Spleen (tissue), 11 donors: ENCODE measurements at regions not wholly inside any gene's neighbourhood (a gene's known extent, or its start where the extent isn't known, plus 50 kb on each side); places are given as distances from the start of the nearest gene placed in this dataset.
A peak's percentile ranks its signal among the peaks of the same experiment; 100 is the strongest.
"Not testable (repeated sequence)": the region's sequence is repeated elsewhere in the genome, so short reads cannot be mapped to it uniquely, and the experiment has no call there.

Experiments
- DNase-seq: peaks from one replicate; pipeline ENCODE4 v3.0.0-alpha.2; 2020
- H3K27ac ChIP-seq, 8 donors: fragments of 200-600 bp; sonication (generic) in 7 of 8; 1 replicate in 4 of 8; 2 replicates in 4 of 8; pipeline versions ENCODE4 v1.5.0 to v1.8.0; 2016 to 2021; ENCODE audit warnings: inconsistent platforms in 4 of 8, mild to moderate bottlenecking in 4 of 8, moderate library complexity in 1 of 8
- H3K27me3 ChIP-seq, 7 donors: fragments of 200-600 bp; sonication (generic) in 6 of 7; replicated peaks in 1 of 7; 1 replicate in 4 of 7; 2 replicates in 3 of 7; pipeline versions ENCODE4 v1.5.0 to v1.8.0; 2016 to 2021; ENCODE audit warnings: inconsistent platforms in 3 of 7, mild to moderate bottlenecking in 1 of 7
- H3K36me3 ChIP-seq, 6 donors: fragments of 200-600 bp; sonication (generic) in 5 of 6; 1 replicate in 4 of 6; 2 replicates in 2 of 6; pipeline versions ENCODE4 v1.5.0 to v1.8.0; 2016 to 2021; ENCODE audit warnings: inconsistent platforms in 2 of 6
- H3K4me1 ChIP-seq, 6 donors: fragments of 200-600 bp; sonication (generic) in 5 of 6; 1 replicate in 3 of 6; 2 replicates in 3 of 6; pipeline versions ENCODE4 v1.5.0 to v1.8.0; 2016 to 2021; ENCODE audit warnings: inconsistent platforms in 3 of 6
- H3K4me3 ChIP-seq, 8 donors: fragments of 200-600 bp; sonication (generic) in 7 of 8; 1 replicate in 4 of 8; 2 replicates in 4 of 8; pipeline versions ENCODE4 v1.5.0 to v1.8.0; 2016 to 2021; ENCODE audit warnings: inconsistent platforms in 4 of 8, mild to moderate bottlenecking in 4 of 8, moderate library complexity in 2 of 8
- H3K9me3 ChIP-seq, 8 donors: fragments of 200-600 bp; sonication (generic) in 7 of 8; 1 replicate in 4 of 8; 2 replicates in 4 of 8; pipeline versions ENCODE4 v1.5.0 to v1.8.0; 2016 to 2021; ENCODE audit warnings: inconsistent platforms in 4 of 8
- CTCF ChIP-seq, 11 experiments: fragments of 200-600 bp in 7 of 11; fragments of 450-650 bp in 4 of 11; sonication (generic) in 4 of 11; IDR thresholded peaks in 8 of 11; conservative IDR thresholded peaks in 3 of 11; 1 replicate in 7 of 11; 2 replicates in 4 of 11; pipeline versions ENCODE4 v1.4.0 to v1.8.0; 2016 to 2021; ENCODE audit warnings: antibody characterized with exemption in 11 of 11, inconsistent platforms in 4 of 11, mild to moderate bottlenecking in 1 of 11
- POLR2A ChIP-seq, 3 donors: fragments of 450-650 bp; IDR thresholded peaks; one replicate each; pipeline ENCODE4 v1.5.1; 2017; ENCODE audit warnings: antibody characterized with exemption in 3 of 3, mild to moderate bottlenecking in 1 of 3
- POLR2AphosphoS5 ChIP-seq, 3 donors: sonication (generic); formaldehyde crosslinking; IDR thresholded peaks; one replicate each; pipeline ENCODE4 v1.5.1; 2017; ENCODE audit warnings: antibody characterized with exemption in 3 of 3
- WGBS, 5 donors: extraction: QIAGEN DNeasy Blood & Tissue Kit in 3 of 5; methylation state at CpG; one replicate each; pipeline versions ENCODE4 v1.1.5 to v1.1.7; 2013 to 2018; 5-methylcytosine and 5-hydroxymethylcytosine counted together
- intact Hi-C: fragments of 100-400 bp; cut with DNase I; formaldehyde crosslinking; loops from one replicate; pipeline ENCODE4 v1.15.0; 2023; ENCODE audit warnings: low total_unique reads
- donor health status: healthy with polysubstance abuse.
- donor health status: DM: no; HTN: no; CAD: no; lungs with moderate emphysema.
- donor health status: DM: no; HTN: no; CAD: no.
- donor health status: Bipolar disorder and iron deficiency.
- donor health status: healthy.
- donor health status: DM: no; HTN: no; CAD: no.
- donor health status: DM: yes; HTN: yes; CAD: no.

GRCh38 chr6:27188061-27188884 is 59.2 kb upstream of the PRSS16 start:
- peak; percentile 81 for DNase-seq
- peaks cover 0 to 18% (median 11%) of the 10 kb centered on the region in 6 donors for H3K4me1 ChIP-seq
- intact Hi-C loops, result loop anchor here (10.0 kb wide), 1 partner anchor 707 kb away; a partner anchor contains a TSS
- H3K27me3 ChIP-seq, result no peaks in the 10 kb centered on the region
- H3K36me3 ChIP-seq, result no peaks in the 10 kb centered on the region
- TF ChIP-seq POLR2AphosphoS5 (IDR thresholded peaks at IDR 0.05) (peak in 2 of 3 donors; percentile 21 to 53), CTCF (IDR thresholded peaks at IDR 0.05 in 8 of 11, conservative IDR thresholded peaks at IDR 0.05 in 3 of 11) (no peak), POLR2A (IDR thresholded peaks at IDR 0.05) (no peak)
- peak overlapping the region; percentile 35 to 83 (median 54) for H3K4me3 ChIP-seq
- peak overlapping the region in 7 of 8 donors; percentile 69 to 85 (median 79) for H3K27ac ChIP-seq
- H3K9me3 ChIP-seq, result no peaks in the 10 kb centered on the region
- 1 to 2% (median 1%) methylated on average over 29 to 33 of the region's 33 CpGs for WGBS, 5 donors

GRCh38 chr6:27188885-27189418 is 58.5 kb upstream of the PRSS16 start:
- H3K27ac ChIP-seq, result peak overlapping the region in 7 of 8 donors; percentile 69 to 85 (median 79)

GRCh38 chr6:27190126-27190525 is 57.4 kb upstream of the PRSS16 start:
- no peak overlapping the region for H3K4me3 ChIP-seq
- no peak overlapping the region for H3K27ac ChIP-seq
- intact Hi-C loops, result no loop called here
- no peak for TF ChIP-seq POLR2AphosphoS5 (IDR thresholded peaks at IDR 0.05)
- TF ChIP-seq CTCF (IDR thresholded peaks at IDR 0.05 in 8 of 11, conservative IDR thresholded peaks at IDR 0.05 in 3 of 11), result no peak
- no peak for TF ChIP-seq POLR2A (IDR thresholded peaks at IDR 0.05)
- peaks cover 0 to 18% (median 11%) of the 10 kb centered on the region in 6 donors for H3K4me1 ChIP-seq
- no peak for DNase-seq
- H3K27me3 ChIP-seq, result no peaks in the 10 kb centered on the region
- WGBS, 5 donors, result 86 to 96% (median 91%) methylated on average over 5 of the region's 5 CpGs
- no peaks in the 10 kb centered on the region for H3K9me3 ChIP-seq
- H3K36me3 ChIP-seq, result no peaks in the 10 kb centered on the region

More at GRCh38 chr6:27188885-27189418, 58.5 kb upstream of the PRSS16 start:
- DNase-seq, result no peak
- no peak for TF ChIP-seq POLR2A (IDR thresholded peaks at IDR 0.05)
- TF ChIP-seq CTCF (IDR thresholded peaks at IDR 0.05 in 8 of 11, conservative IDR thresholded peaks at IDR 0.05 in 3 of 11), result peak; percentile 43 to 79 (median 68)
- no peaks in the 10 kb centered on the region for H3K36me3 ChIP-seq
- intact Hi-C loops, result loop anchor here (10.0 kb wide), 1 partner anchor 706 kb away; a partner anchor contains a TSS
- peaks cover 0 to 18% (median 11%) of the 10 kb centered on the region in 6 donors for H3K4me1 ChIP-seq
- H3K4me3 ChIP-seq, result peak overlapping the region; percentile 35 to 83 (median 54)
- 17 to 26% (median 24%) methylated on average over 10 of the region's 10 CpGs for WGBS, 5 donors
- no peaks in the 10 kb centered on the region for H3K27me3 ChIP-seq
- no peaks in the 10 kb centered on the region for H3K9me3 ChIP-seq

- 62 to 84% (median 71%) methylated on average over 4 of the region's 4 CpGs for WGBS, 5 donors
- DNase-seq, intact Hi-C loops, H3K27ac ChIP-seq, H3K4me1 ChIP-seq, H3K4me3 ChIP-seq, H3K9me3 ChIP-seq, H3K36me3 ChIP-seq, H3K27me3 ChIP-seq: not testable (repeated sequence)
Observed at GRCh38 chr6:27194453-27194852, 53.0 kb upstream of the PRSS16 start.

GRCh38 chr6:27195547-27195946 is 52.0 kb upstream of the PRSS16 start:
- H3K4me1 ChIP-seq, H3K36me3 ChIP-seq, H3K9me3 ChIP-seq, H3K27me3 ChIP-seq, DNase-seq, intact Hi-C loops, H3K27ac ChIP-seq, H3K4me3 ChIP-seq: not testable (repeated sequence)
- 65 to 84% (median 81%) methylated on average over 3 of the region's 3 CpGs for WGBS, 5 donors
